ENCODE measurements at regions not wholly inside any gene's neighbourhood (a gene's known extent, or its start where the extent isn't known, plus 50 kb on each side); places are given as distances from the start of the nearest gene placed in this dataset.

DNA sequence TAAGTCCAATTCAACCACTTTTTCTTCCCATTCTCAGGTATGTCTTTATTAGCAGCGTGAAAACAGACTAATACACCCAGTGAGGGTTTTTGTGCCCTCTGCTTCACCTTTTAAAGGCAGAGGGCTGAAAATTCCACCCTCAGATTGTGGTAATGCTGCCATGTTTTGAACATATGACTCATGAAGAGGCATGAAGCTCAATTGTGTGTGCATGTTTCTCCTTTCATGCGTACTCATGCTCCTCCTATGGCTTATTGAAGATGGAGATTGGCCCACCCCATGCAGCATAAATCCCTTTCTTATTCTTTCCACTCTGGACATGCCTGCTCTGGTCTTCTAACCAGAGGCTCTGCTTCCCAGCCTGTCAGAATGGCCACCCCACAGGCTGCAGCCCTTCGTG, 168.0 kb upstream of the PRKCQ start:
- TF ChIP-seq SUZ12 (IDR thresholded peaks at IDR 0.05) (no peak), CTBP1 (IDR thresholded peaks at IDR 0.05; ENCODE audit: borderline replicate concordance) (no peak), SP1 (IDR thresholded peaks at IDR 0.05) (no peak), NFRKB (IDR thresholded peaks at IDR 0.05) (no peak)

All from HEK293T (cell line).